ENCODE measurements at regions not wholly inside any gene's neighbourhood (a gene's known extent, or its start where the extent isn't known, plus 50 kb on each side); places are given as distances from the start of the nearest gene placed in this dataset.

DNA sequence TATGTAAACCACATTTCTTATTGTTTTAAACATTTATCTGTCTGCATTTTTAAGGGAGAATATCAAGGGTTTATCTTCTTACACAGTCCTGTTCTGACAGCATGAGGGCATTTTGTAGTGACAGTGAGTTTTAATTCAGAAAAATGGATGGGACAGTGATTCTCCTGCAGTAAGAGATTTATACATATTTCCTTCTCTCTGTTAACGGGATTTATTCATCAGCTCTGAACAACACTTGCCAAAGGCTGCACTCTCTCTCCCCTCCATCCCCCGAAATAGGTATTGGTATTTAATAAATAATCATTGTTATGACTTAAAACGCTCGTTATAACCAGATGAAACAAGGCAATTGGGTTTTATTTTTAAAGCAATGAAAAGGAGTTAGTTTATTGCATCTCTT is 410.9 kb downstream of the STIM2 start:
- TF ChIP-seq, protein P1, sequence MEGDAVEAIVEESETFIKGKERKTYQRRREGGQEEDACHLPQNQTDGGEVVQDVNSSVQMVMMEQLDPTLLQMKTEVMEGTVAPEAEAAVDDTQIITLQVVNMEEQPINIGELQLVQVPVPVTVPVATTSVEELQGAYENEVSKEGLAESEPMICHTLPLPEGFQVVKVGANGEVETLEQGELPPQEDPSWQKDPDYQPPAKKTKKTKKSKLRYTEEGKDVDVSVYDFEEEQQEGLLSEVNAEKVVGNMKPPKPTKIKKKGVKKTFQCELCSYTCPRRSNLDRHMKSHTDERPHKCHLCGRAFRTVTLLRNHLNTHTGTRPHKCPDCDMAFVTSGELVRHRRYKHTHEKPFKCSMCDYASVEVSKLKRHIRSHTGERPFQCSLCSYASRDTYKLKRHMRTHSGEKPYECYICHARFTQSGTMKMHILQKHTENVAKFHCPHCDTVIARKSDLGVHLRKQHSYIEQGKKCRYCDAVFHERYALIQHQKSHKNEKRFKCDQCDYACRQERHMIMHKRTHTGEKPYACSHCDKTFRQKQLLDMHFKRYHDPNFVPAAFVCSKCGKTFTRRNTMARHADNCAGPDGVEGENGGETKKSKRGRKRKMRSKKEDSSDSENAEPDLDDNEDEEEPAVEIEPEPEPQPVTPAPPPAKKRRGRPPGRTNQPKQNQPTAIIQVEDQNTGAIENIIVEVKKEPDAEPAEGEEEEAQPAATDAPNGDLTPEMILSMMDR (IDR thresholded peaks at IDR 0.05), result no peak
- TF ChIP-seq POLR2A (IDR thresholded peaks at IDR 0.05), result no peak
